ENCODE measurements at regions not wholly inside any gene's neighbourhood (a gene's known extent, or its start where the extent isn't known, plus 50 kb on each side); places are given as distances from the start of the nearest gene placed in this dataset.

GRCh38 chr12:58502841-58503240, 417.5 kb downstream of the LRIG3 start:
- no peak for TF ChIP-seq CTCF (IDR thresholded peaks at IDR 0.05; ENCODE audit: insufficient read depth in 1 of 2, low read depth in 1 of 2, low read length in 1 of 2, severe bottlenecking in 1 of 2, unreplicated experiment in 1 of 2)
- H3K4me3 ChIP-seq (ENCODE audit: low read depth, low read length), result no peak overlapping the region
- Mint-ChIP-seq H3K27me3 (ENCODE audit: insufficient read depth, unreplicated experiment) (no peaks in the 10 kb centered on the region), H3K4me3 (ENCODE audit: unreplicated experiment) (no peak overlapping the region), H3K36me3 (ENCODE audit: insufficient read depth, unreplicated experiment) (no peaks in the 10 kb centered on the region), H3K9me3 (ENCODE audit: unreplicated experiment) (no peaks in the 10 kb centered on the region), H3K27ac (ENCODE audit: unreplicated experiment) (no peak overlapping the region), H3K4me1 (ENCODE audit: low read depth, unreplicated experiment) (peaks cover 11% of the 10 kb centered on the region)
- DNase-seq, result no peak
- ChIA-PET CTCF (no interaction called here), POLR2A (no interaction called here)
- intact Hi-C loops (cut with micrococcal nuclease; ENCODE audit: unreplicated experiment), result no loop called here
- no peaks in the 10 kb centered on the region; the same call in none of the 2 replicates for H3K4me1 ChIP-seq
- H3K9me3 ChIP-seq, result no peaks in the 10 kb centered on the region
- no peaks in the 10 kb centered on the region for H3K27me3 ChIP-seq (replicated peaks; ENCODE audit: control insufficient read depth, insufficient read depth, low read length)
- no peaks in the 10 kb centered on the region; the same call in 1 of the 2 replicates for H3K36me3 ChIP-seq (ENCODE audit: control insufficient read depth, insufficient read depth, low read length)
- no TSS peak for BruUV-seq (replicated peaks)

DNA sequence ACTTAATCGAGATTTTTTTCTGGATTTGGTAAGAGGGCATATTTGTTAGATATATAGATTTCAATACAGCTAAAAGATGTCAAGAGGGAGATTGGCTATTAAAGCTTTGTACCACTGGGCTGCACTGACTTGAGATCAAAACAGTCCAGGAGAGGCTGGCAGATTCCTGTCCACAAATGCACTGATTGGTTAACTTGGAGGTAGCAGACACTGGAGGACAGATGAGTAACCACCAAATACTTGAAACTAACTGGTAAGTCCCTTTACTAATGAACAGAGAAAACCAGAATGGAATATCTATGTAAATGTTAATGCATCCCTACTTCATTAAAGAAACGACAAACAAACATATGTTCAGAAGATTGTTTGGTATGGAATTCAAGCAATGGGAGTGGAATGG, 416.6 kb downstream of the LRIG3 start:
- Mint-ChIP-seq H3K4me3 (ENCODE audit: unreplicated experiment) (no peak overlapping the region), H3K9me3 (ENCODE audit: unreplicated experiment) (no peaks in the 10 kb centered on the region), H3K36me3 (ENCODE audit: insufficient read depth, unreplicated experiment) (no peaks in the 10 kb centered on the region), H3K4me1 (ENCODE audit: low read depth, unreplicated experiment) (peaks cover 17% of the 10 kb centered on the region), H3K27ac (ENCODE audit: unreplicated experiment) (no peak overlapping the region), H3K27me3 (ENCODE audit: insufficient read depth, unreplicated experiment) (no peaks in the 10 kb centered on the region)
- intact Hi-C loops (cut with micrococcal nuclease; ENCODE audit: unreplicated experiment), result no loop called here
- ChIA-PET POLR2A (no interaction called here), CTCF (no interaction called here)
- no peaks in the 10 kb centered on the region; the same call in none of the 2 replicates for H3K4me1 ChIP-seq
- H3K36me3 ChIP-seq (ENCODE audit: control insufficient read depth, insufficient read depth, low read length), result no peaks in the 10 kb centered on the region; the same call in 1 of the 2 replicates
- no TSS peak for BruUV-seq (replicated peaks)
- H3K4me3 ChIP-seq (ENCODE audit: low read depth, low read length), result no peak overlapping the region
- no peaks in the 10 kb centered on the region for H3K27me3 ChIP-seq (replicated peaks; ENCODE audit: control insufficient read depth, insufficient read depth, low read length)
- no peak for DNase-seq
- TF ChIP-seq CTCF (IDR thresholded peaks at IDR 0.05; ENCODE audit: insufficient read depth in 1 of 2, low read depth in 1 of 2, low read length in 1 of 2, severe bottlenecking in 1 of 2, unreplicated experiment in 1 of 2), result no peak
- H3K9me3 ChIP-seq, result no peaks in the 10 kb centered on the region

GRCh38 chr12:58504143-58504938, 416.0 kb downstream of the LRIG3 start:
- Mint-ChIP-seq H3K27me3 (ENCODE audit: insufficient read depth, unreplicated experiment) (no peaks in the 10 kb centered on the region), H3K36me3 (ENCODE audit: insufficient read depth, unreplicated experiment) (no peaks in the 10 kb centered on the region), H3K4me1 (ENCODE audit: low read depth, unreplicated experiment) (peaks cover 17% of the 10 kb centered on the region), H3K27ac (ENCODE audit: unreplicated experiment) (no peak overlapping the region), H3K4me3 (ENCODE audit: unreplicated experiment) (no peak overlapping the region), H3K9me3 (ENCODE audit: unreplicated experiment) (no peaks in the 10 kb centered on the region)
- Histone ChIP-seq H3K27me3 (replicated peaks; ENCODE audit: control insufficient read depth, insufficient read depth, low read length) (no peaks in the 10 kb centered on the region), H3K9me3 (no peaks in the 10 kb centered on the region), H3K4me3 (ENCODE audit: low read depth, low read length) (no peak overlapping the region), H3K4me1 (no peaks in the 10 kb centered on the region; the same call in none of the 2 replicates), H3K36me3 (ENCODE audit: control insufficient read depth, insufficient read depth, low read length) (no peaks in the 10 kb centered on the region)
- ChIA-PET POLR2A (no interaction called here), CTCF (no interaction called here)
- no TSS peak for BruUV-seq (replicated peaks)
- DNase-seq, result no peak
- intact Hi-C loops (cut with micrococcal nuclease; ENCODE audit: unreplicated experiment), result no loop called here
- no peak for TF ChIP-seq CTCF (IDR thresholded peaks at IDR 0.05; ENCODE audit: insufficient read depth in 1 of 2, low read depth in 1 of 2, low read length in 1 of 2, severe bottlenecking in 1 of 2, unreplicated experiment in 1 of 2)
